Suprapubic skin (tissue), 4 donors: ENCODE measurements at regions not wholly inside any gene's neighbourhood (a gene's known extent, or its start where the extent isn't known, plus 50 kb on each side); places are given as distances from the start of the nearest gene placed in this dataset.

Source experiments
- DNase-seq, 2 donors: peaks; one replicate each; pipeline ENCODE4 v3.0.0-alpha.2; 2019; ENCODE audit warnings: low spot score in 2 of 2
- H3K27ac ChIP-seq: fragments of 200-600 bp; sonication (generic); one replicate; pipeline ENCODE4 v1.5.1; 2019
- H3K27me3 ChIP-seq: fragments of 200-600 bp; sonication (generic); one replicate; pipeline ENCODE4 v1.5.1; 2019
- H3K36me3 ChIP-seq: fragments of 200-600 bp; sonication (generic); one replicate; pipeline ENCODE4 v1.5.1; 2019
- H3K4me1 ChIP-seq: fragments of 200-600 bp; sonication (generic); one replicate; pipeline ENCODE4 v1.5.1; 2019
- H3K4me3 ChIP-seq: fragments of 200-600 bp; sonication (generic); one replicate; pipeline ENCODE4 v1.5.1; 2019; ENCODE audit warnings: mild to moderate bottlenecking
- H3K9me3 ChIP-seq: fragments of 200-600 bp; sonication (generic); one replicate; pipeline ENCODE4 v1.5.1; 2019
- CTCF ChIP-seq, 2 donors: fragments of 200-600 bp in 1 of 2; fragments of 450-650 bp in 1 of 2; sonication (generic) in 1 of 2; IDR thresholded peaks; one replicate each; pipeline ENCODE4 v1.5.1; 2016 to 2019; ENCODE audit warnings: antibody characterized with exemption in 2 of 2, mild to moderate bottlenecking in 1 of 2, moderate library complexity in 1 of 2
- EP300 ChIP-seq: sonication (generic); formaldehyde crosslinking; IDR thresholded peaks from one replicate; pipeline ENCODE4 v1.6.1; 2017; ENCODE audit warnings: antibody characterized with exemption
- POLR2A ChIP-seq, 2 donors: fragments of 450-650 bp; IDR thresholded peaks; one replicate each; pipeline ENCODE4 v1.6.1; 2017; ENCODE audit warnings: antibody characterized with exemption in 2 of 2, mild to moderate bottlenecking in 2 of 2, moderate library complexity in 2 of 2
- POLR2AphosphoS5 ChIP-seq, 3 donors: sonication (generic); formaldehyde crosslinking; IDR thresholded peaks; one replicate each; pipeline ENCODE4 v1.6.1; 2017; ENCODE audit warnings: antibody characterized with exemption in 3 of 3
- WGBS: methylation state at CpG from one replicate; pipeline ENCODE4 v1.1.5; 2018; 5-methylcytosine and 5-hydroxymethylcytosine counted together

GRCh38 chr12:47017041-47017713 lies 62.2 kb upstream of the PCED1B start:
- Histone ChIP-seq H3K27me3 (no peaks in the 10 kb centered on the region), H3K27ac (no peak overlapping the region), H3K36me3 (no peaks in the 10 kb centered on the region), H3K4me3 (no peak overlapping the region), H3K9me3 (no peaks in the 10 kb centered on the region), H3K4me1 (no peaks in the 10 kb centered on the region)
- WGBS = 86% methylated on average over 6 of the region's 6 CpGs
- TF ChIP-seq POLR2A (IDR thresholded peaks at IDR 0.05) (no peak), EP300 (no peak), CTCF (IDR thresholded peaks at IDR 0.05) (no peak), POLR2AphosphoS5 (IDR thresholded peaks at IDR 0.05) (no peak)
- DNase-seq = no peak

GRCh38 chr12:47017901-47018475 lies 61.4 kb upstream of the PCED1B start:
- 82% methylated on average over 2 of the region's 2 CpGs for WGBS
- no peak for TF ChIP-seq EP300
- no peak for TF ChIP-seq CTCF (IDR thresholded peaks at IDR 0.05)
- TF ChIP-seq POLR2A (IDR thresholded peaks at IDR 0.05) = no peak
- TF ChIP-seq POLR2AphosphoS5 (IDR thresholded peaks at IDR 0.05) = no peak
- Histone ChIP-seq H3K9me3 (no peaks in the 10 kb centered on the region), H3K27ac (no peak overlapping the region), H3K4me1 (no peaks in the 10 kb centered on the region), H3K4me3 (no peak overlapping the region), H3K36me3 (no peaks in the 10 kb centered on the region), H3K27me3 (no peaks in the 10 kb centered on the region)
- no peak for DNase-seq

GRCh38 chr12:47020211-47020821 lies 59.1 kb upstream of the PCED1B start:
- Histone ChIP-seq H3K4me3 (no peak overlapping the region), H3K9me3 (no peaks in the 10 kb centered on the region), H3K27ac (no peak overlapping the region), H3K27me3 (peaks cover 1% of the 10 kb centered on the region), H3K36me3 (no peaks in the 10 kb centered on the region), H3K4me1 (no peaks in the 10 kb centered on the region)
- DNase-seq = no peak
- WGBS = 60% methylated on average over 7 of the region's 7 CpGs
- TF ChIP-seq EP300 (no peak), POLR2A (IDR thresholded peaks at IDR 0.05) (no peak), POLR2AphosphoS5 (IDR thresholded peaks at IDR 0.05) (no peak), CTCF (IDR thresholded peaks at IDR 0.05) (no peak)

- Histone ChIP-seq H3K4me3 (no peak overlapping the region), H3K9me3 (no peaks in the 10 kb centered on the region), H3K27ac (no peak overlapping the region), H3K4me1 (no peaks in the 10 kb centered on the region), H3K36me3 (no peaks in the 10 kb centered on the region), H3K27me3 (peaks cover 3% of the 10 kb centered on the region)
- peak; percentile 45 to 51 for TF ChIP-seq CTCF (IDR thresholded peaks at IDR 0.05)
- no peak for TF ChIP-seq POLR2A (IDR thresholded peaks at IDR 0.05)
- no peak for TF ChIP-seq EP300
- TF ChIP-seq POLR2AphosphoS5 (IDR thresholded peaks at IDR 0.05) = no peak
- DNase-seq = no peak
- 48% methylated on average over 2 of the region's 2 CpGs for WGBS
Observed at GRCh38 chr12:47021298-47021697, 58.1 kb upstream of the PCED1B start.

- 25% methylated on average over 2 of the region's 2 CpGs for WGBS
- Histone ChIP-seq H3K36me3 (no peaks in the 10 kb centered on the region), H3K4me1 (no peaks in the 10 kb centered on the region), H3K4me3 (no peak overlapping the region), H3K27me3 (peaks cover 3% of the 10 kb centered on the region), H3K9me3 (no peaks in the 10 kb centered on the region), H3K27ac (no peak overlapping the region)
- TF ChIP-seq CTCF (IDR thresholded peaks at IDR 0.05) (no peak), EP300 (no peak), POLR2A (IDR thresholded peaks at IDR 0.05) (no peak), POLR2AphosphoS5 (IDR thresholded peaks at IDR 0.05) (no peak)
- no peak for DNase-seq
Observed at GRCh38 chr12:47022296-47022695, 57.1 kb upstream of the PCED1B start.
